ENCODE measurements at regions not wholly inside any gene's neighbourhood (a gene's known extent, or its start where the extent isn't known, plus 50 kb on each side); places are given as distances from the start of the nearest gene placed in this dataset.

DNA sequence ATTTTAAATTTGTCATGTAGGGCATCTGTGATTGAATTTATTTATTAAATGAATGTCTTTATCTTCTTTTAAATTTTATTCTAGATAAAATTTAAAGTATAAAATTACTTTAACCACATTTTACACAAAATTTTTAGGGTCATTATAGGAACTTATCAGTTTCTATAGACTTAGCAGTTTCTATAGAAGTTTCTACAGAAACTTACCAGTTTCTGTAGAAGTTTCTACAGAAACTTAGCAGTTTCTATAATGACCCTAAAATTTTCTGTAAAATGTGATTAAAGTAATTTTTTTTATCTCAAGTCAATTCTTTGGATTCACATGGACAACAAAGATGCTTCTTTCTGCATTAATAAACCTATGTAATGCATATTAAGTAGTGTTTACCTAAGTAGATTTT lies 565.9 kb upstream of the TECRL start:
- Histone ChIP-seq H3K4me3 (no peak overlapping the region), H3K27me3 (no peaks in the 10 kb centered on the region), H3K27ac (no peak overlapping the region), H3K4me1 (no peaks in the 10 kb centered on the region), H3K9me3 (no peaks in the 10 kb centered on the region), H3K36me3 (no peaks in the 10 kb centered on the region)
- intact Hi-C loops (cut with DNase I), result no loop called here
- DNase-seq, result no peak
- no peak for TF ChIP-seq POLR2A (IDR thresholded peaks at IDR 0.05)
- TF ChIP-seq, protein P1, sequence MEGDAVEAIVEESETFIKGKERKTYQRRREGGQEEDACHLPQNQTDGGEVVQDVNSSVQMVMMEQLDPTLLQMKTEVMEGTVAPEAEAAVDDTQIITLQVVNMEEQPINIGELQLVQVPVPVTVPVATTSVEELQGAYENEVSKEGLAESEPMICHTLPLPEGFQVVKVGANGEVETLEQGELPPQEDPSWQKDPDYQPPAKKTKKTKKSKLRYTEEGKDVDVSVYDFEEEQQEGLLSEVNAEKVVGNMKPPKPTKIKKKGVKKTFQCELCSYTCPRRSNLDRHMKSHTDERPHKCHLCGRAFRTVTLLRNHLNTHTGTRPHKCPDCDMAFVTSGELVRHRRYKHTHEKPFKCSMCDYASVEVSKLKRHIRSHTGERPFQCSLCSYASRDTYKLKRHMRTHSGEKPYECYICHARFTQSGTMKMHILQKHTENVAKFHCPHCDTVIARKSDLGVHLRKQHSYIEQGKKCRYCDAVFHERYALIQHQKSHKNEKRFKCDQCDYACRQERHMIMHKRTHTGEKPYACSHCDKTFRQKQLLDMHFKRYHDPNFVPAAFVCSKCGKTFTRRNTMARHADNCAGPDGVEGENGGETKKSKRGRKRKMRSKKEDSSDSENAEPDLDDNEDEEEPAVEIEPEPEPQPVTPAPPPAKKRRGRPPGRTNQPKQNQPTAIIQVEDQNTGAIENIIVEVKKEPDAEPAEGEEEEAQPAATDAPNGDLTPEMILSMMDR (IDR thresholded peaks at IDR 0.05), result no peak
- TF ChIP-seq POLR2AphosphoS5 (IDR thresholded peaks at IDR 0.05), result no peak
- no peak for TF ChIP-seq EP300 (IDR thresholded peaks at IDR 0.05)

DNA sequence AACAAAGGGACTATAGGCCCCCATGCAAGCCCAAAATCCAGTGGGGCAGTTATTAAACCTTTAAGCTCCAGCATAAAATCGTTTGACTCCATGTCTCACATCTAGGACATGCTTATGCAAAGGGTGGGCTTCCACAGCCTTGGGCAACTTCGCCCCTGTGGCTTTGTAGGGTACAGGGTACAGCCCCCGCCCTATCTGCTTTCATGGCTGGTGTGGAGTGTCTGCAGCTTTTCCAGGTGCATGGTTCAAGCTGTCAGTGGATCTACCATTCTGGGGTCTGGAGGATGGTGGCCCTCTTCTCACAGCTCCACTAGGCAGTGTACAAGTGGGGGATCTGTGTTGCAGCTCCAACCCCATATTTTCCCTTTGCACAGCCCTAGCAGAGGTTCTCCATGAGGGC lies 559.8 kb upstream of the TECRL start:
- Histone ChIP-seq H3K36me3 (no peaks in the 10 kb centered on the region), H3K9me3 (no peaks in the 10 kb centered on the region), H3K27me3 (no peaks in the 10 kb centered on the region), H3K4me3 (no peak overlapping the region), H3K27ac (no peak overlapping the region), H3K4me1 (no peaks in the 10 kb centered on the region)
- TF ChIP-seq POLR2A (IDR thresholded peaks at IDR 0.05) (no peak), EP300 (IDR thresholded peaks at IDR 0.05) (no peak), POLR2AphosphoS5 (IDR thresholded peaks at IDR 0.05) (no peak)
- TF ChIP-seq, protein P1 (IDR thresholded peaks at IDR 0.05), result no peak
- intact Hi-C loops (cut with DNase I), result no loop called here
- DNase-seq, result no peak
- WGBS, 2 donors, result 70 to 76% methylated on average over 3 of the region's 3 CpGs

DNA sequence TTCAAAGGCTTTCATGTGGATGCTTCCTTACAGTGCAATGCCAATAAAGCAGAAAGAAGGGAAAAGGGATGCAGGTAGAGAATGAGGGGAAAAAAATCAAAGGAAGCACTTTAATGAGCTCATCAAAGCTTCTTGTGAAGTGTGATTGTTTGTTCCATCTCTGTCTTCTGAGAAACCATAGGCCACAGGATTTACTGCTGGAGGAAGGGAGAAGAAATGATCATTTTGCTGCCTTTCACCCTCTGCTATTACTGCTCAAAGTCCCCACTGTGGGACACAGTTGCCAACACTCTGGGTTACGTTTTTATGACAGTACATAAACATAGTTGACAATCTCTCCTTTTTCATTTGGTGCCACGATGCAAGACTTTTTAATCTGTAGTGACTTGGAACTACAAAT lies 558.0 kb upstream of the TECRL start:
- 10 to 62% methylated on average over 2 of the region's 2 CpGs for WGBS, 2 donors
- Histone ChIP-seq H3K27me3 (no peaks in the 10 kb centered on the region), H3K36me3 (no peaks in the 10 kb centered on the region), H3K4me3 (no peak overlapping the region), H3K9me3 (no peaks in the 10 kb centered on the region), H3K4me1 (no peaks in the 10 kb centered on the region), H3K27ac (no peak overlapping the region)
- TF ChIP-seq POLR2A (IDR thresholded peaks at IDR 0.05) (no peak), EP300 (IDR thresholded peaks at IDR 0.05) (no peak), POLR2AphosphoS5 (IDR thresholded peaks at IDR 0.05) (no peak)
- TF ChIP-seq, protein P1 (IDR thresholded peaks at IDR 0.05), result no peak
- DNase-seq, result no peak
- intact Hi-C loops (cut with DNase I), result no loop called here

DNA sequence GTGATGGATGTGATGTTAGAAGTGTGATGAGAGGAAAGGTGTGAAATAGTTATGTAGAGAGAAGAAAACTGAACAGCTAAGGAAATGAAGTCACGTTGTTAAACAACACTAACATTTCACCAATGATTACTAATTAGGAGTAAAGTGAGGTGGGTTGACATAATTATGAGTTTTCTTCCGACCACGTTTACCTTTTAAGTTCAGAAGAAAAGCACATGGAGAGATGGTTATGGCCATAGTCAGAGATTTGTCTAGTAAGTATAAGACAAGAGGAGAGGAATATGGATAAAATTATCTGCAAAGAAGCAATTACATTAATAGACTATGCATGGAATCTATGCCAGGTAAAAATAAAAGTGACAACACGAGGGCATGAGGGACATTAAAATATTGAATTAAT lies 551.3 kb upstream of the TECRL start:
- H3K36me3 ChIP-seq, result no peaks in the 10 kb centered on the region
- intact Hi-C loops (cut with DNase I), result no loop called here
- 72% methylated on average over 4 of the region's 4 CpGs for WGBS, 2 donors
- no peak overlapping the region for H3K27ac ChIP-seq
- no peak overlapping the region for H3K4me3 ChIP-seq
- H3K27me3 ChIP-seq, result no peaks in the 10 kb centered on the region
- no peaks in the 10 kb centered on the region for H3K4me1 ChIP-seq
- no peak for DNase-seq
- H3K9me3 ChIP-seq, result no peaks in the 10 kb centered on the region
- no peak for TF ChIP-seq POLR2A (IDR thresholded peaks at IDR 0.05)
- TF ChIP-seq, protein P1 (IDR thresholded peaks at IDR 0.05), result no peak
- no peak for TF ChIP-seq EP300 (IDR thresholded peaks at IDR 0.05)
- no peak for TF ChIP-seq POLR2AphosphoS5 (IDR thresholded peaks at IDR 0.05)

DNA sequence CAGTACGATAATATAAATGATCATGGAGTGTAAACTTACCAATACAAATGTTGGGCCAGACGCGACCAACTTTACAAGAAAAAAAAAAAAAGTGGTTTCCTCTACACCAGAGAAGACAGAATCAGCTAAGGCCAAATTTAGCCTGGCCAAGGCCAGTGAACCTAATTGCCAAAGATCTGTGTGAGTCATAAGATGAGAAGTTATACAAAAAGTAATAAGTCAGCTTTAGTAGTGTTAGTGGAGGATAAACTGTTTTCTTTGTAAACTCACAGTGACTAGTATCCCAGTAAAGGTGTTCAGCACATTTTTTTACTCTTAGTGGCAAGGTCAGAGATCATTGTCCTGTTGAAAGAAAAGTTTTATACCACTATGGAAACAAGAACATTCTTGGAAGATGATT lies 531.4 kb upstream of the TECRL start:
- H3K27ac ChIP-seq, result no peak overlapping the region
- intact Hi-C loops (cut with DNase I), result no loop called here

More for the DNA sequence above, 531.4 kb upstream of the TECRL start:
- TF ChIP-seq POLR2A (IDR thresholded peaks at IDR 0.05) (no peak), POLR2AphosphoS5 (IDR thresholded peaks at IDR 0.05) (no peak), EP300 (IDR thresholded peaks at IDR 0.05) (no peak)
- TF ChIP-seq, protein P1 (IDR thresholded peaks at IDR 0.05), result no peak
- WGBS, 2 donors, result 82 to 87% methylated on average over 3 of the region's 3 CpGs
- H3K4me1 ChIP-seq, result peaks cover 0 to 5% (median 0%) of the 10 kb centered on the region in 4 donors
- DNase-seq, result no peak
- no peaks in the 10 kb centered on the region for H3K9me3 ChIP-seq
- no peak overlapping the region for H3K4me3 ChIP-seq
- no peaks in the 10 kb centered on the region for H3K27me3 ChIP-seq
- H3K36me3 ChIP-seq, result no peaks in the 10 kb centered on the region
